Sciatic nerve (tissue), 2 donors: ENCODE measurements at regions not wholly inside any gene's neighbourhood (a gene's known extent, or its start where the extent isn't known, plus 50 kb on each side); places are given as distances from the start of the nearest gene placed in this dataset.
A peak's percentile ranks its signal among the peaks of the same experiment; 100 is the strongest.

Source experiments
- ATAC-seq: fragments of 200-7000 bp; cut with Tn5 transposase; one replicate; pipeline ENCODE4 v1.9.1; 2020; ENCODE audit warnings: mild to moderate bottlenecking, moderate library complexity
- DNase-seq: peaks from one replicate; pipeline ENCODE4 v3.0.0-alpha.2; 2020; ENCODE audit warnings: low spot score
- intact Hi-C: fragments of 100-400 bp; cut with DNase I; formaldehyde crosslinking; loops from one replicate; pipeline ENCODE4 v1.14.2; 2022
- donor health status: DM: no; HTN: no; CAD: no.
- donor health status: DM: no; HTN: no; CAD: no.

DNA sequence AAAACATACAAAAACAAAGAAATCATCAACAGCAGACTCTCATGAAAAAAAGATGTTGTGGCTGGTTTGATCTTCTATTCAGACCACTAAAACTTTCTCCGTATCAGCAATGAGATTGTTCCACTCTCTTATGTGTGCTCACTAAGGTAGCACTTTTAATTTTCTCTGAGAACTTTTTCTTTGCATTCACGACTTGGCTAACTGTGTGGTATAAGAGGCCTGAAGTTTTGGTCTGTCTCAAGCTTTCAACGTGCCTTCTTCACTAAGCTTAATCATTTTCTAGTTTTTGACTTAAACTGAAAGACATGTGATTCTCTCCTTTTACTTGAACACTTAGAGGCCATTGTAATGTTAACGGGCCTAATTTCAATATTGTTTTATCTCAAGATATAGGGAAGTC, 1231.6 kb downstream of the SORCS3 start:
- DNase-seq (no peak), ATAC-seq (no peak)
- intact Hi-C loops: no loop called here

DNA sequence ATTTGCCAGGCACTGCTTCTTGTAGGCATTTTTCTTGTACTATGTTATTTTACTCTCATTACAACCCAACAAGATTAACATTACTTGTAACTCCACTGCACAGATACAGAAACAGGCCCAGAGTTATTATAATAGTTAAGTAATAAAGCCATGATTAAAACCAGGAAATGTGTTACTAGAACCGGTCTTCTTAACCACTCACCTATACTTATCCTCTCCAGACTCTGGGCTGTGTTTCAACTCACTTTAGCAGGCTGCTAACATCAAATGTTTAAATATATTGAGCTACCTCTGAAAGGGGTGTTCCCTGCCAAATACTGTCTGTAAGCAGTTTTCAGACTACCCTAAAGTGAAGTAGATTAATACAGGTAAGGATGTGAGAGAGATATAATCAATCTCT, 1227.8 kb downstream of the SORCS3 start:
- intact Hi-C loops: no loop called here
- ATAC-seq (no peak), DNase-seq (no peak)

DNA sequence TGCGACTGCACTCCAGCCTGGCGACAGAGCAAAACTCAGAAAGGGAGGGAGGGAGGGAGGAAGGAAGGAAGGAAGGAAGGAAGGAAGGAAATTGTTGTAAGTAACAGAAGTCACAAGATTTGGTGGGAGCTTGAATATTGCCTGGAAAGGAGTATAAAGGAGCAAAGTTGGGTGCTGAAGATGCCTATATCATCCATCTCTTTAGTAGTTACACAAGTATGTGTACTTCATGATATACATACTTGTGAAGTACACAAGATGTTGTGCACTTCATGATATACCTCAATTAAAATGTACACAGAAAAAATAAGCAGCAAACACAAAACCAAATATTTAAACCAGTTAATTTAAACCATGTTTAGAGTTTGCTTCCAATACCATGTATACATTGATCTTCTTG, 1223.8 kb downstream of the SORCS3 start:
- ATAC-seq (no peak), DNase-seq (no peak)
- intact Hi-C loops: no loop called here

DNA sequence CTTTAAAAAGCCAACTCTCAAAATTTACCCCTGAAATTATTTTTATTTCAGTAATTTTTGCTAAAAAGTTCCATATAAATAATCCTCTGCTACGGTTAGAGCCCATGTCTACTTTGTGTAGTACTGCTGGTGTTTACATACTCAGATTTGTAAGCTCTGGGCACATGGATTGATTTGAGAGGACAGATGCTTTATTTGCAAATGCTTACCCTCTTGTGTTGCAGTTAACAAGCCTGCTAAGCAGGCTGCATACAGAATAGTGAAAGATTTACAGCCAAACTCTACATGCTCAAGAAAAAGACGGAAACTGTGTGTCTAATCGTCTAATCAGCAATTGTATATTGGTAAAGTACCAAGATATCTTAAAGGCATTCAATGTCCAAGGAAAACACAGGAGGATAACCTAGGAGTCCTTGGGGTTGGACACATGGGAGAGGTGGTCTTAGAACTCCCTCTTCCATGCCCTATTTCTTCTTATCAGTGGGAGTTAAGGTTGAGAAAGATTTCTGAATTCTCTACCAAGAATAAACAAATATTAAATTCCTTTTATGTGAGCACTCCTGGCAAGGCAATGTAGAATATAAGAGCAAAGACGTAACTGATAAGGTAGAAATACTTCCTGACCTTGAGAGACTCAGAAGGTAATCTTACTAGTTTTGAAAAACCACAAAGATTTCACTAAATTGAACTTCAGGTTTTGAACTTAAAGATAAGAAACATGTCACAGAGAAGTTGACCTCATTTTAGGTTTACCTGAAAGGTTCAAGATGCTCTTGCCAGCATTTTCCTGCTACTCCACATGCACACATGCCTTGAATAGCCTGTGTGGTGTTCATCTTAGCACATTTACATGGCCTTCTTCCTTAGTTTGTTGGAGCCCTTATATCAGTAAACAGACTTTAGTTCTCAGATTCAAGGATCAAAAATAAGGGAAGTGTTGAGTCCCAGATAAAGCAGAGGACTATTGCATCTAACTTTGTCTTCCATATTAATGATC, 1216.5 kb downstream of the SORCS3 start:
- ATAC-seq (no peak), DNase-seq (no peak)
- intact Hi-C loops: no loop called here

DNA sequence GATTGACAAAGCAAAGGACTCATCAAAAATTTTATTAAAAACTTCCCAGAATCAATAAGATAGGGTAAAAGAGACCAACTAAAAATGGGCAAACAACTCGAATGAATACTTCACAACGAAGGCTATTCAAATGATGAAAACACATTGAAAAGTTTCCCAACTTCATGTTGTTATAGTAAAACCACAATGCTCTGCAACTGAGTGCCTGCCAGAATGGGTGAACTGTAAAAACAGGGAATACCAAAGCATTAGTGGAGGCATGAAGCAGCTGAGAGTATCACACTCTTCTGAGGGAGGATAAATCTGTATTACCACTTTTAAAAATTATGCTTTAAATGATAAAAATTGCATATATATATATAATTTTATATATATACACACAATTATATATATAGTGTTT, 1214.7 kb downstream of the SORCS3 start:
- no peak for DNase-seq
- intact Hi-C loops: no loop called here
- ATAC-seq: no peak

DNA sequence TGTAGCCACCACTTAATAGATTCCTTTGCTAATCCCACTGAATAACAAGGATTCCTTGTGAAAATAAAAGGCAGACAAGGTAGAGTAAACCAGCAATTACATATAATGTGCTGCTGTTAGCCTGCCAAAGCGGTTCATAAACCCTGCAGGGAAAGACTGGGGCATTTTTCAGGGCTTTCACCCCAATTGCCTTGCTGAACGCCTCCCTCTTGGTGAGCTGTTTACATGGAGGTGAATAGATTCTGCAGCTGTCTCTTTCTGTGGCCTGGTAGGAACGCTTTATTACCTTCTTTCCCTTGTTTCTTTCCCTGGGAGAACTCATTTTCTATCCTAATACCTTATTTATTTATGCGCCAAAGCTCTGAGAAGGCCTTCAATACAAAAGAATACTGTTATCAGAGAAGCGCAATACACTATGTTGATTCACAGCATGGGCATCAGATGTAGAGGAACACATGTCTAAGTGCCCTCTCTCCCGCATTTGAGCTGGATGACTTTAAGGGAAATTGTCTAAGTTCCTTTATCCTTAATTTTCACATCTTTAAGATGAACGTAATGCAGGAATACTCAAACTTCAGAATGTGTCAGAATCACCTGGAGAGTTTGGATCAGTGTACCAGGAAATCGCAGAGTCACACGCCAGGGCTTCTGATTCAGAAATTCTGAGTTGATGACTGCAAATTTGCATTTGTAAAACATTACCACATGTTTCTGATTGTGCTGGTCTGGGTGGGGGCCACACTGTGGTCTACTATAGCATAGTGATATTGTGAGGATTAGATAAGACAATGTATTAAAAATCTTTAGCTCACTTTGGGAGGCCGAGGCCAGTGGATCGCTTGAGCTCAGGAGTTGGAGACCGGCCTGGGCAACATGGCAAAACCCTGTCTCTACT, 1203.8 kb downstream of the SORCS3 start:
- ATAC-seq (no peak), DNase-seq (no peak)
- intact Hi-C loops: no loop called here

DNA sequence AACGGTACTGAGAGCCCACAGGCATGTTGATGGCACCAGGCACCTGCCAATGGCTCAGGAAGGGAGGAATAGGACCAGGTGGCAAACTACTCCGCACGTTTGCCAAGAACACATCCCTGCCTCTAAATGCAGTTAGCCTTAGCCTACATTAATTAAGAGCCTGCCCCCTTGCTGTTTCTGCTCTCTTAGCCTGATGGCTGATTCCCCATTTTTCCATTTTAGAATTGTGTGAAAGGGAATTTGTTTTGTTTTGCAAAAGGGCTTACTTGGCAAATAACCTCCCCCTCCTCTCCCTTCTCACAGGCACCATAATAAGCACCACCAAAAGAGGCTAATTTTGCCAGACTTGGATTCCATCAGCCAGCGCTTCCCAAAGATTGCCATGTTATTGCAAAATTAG, 1203.2 kb downstream of the SORCS3 start:
- DNase-seq (no peak), ATAC-seq (no peak)
- intact Hi-C loops: no loop called here

DNA sequence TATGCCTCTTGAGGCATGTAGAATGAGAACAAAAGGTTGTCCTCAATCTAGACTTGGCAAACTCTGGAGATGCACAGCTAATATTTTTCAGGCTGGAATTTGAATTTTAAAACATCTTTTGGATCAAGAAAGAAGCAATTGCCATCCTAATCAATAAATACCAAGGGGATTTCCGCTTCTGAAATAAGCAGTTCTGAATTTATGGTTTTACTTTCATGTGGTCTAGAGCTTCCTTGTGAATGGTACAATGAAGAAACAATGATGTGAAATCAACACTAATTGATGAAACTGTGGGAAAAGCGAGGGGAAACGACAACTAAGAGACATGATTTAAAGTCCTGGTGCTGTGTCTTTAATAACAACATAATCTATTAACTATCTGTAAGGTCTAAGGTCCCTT, 1202.7 kb downstream of the SORCS3 start:
- ATAC-seq (no peak), DNase-seq (no peak)
- intact Hi-C loops: no loop called here

DNA sequence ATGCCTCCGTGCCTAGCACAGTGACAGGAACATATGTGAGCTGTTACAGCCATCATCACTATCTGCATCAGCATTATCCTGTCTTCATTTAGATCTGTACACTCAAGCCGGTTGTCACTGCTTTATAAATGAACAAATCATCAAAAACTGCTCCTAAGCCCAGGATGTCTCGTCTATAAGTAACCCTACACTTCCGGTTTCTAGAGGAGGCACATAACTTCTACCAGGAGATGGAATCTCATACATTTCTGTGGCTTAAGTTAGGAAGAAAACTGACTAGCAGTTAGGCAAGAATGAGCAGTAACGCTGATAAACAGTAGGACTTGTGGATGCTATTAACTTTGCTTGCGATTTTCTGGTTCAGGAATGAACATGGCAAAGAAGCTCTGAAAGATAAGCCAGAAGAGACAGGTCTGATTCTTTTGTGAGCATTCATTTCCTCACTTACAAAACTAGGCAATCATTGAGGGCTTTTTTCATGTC, 1199.2 kb downstream of the SORCS3 start:
- DNase-seq (no peak), ATAC-seq (no peak)
- intact Hi-C loops: no loop called here

DNA sequence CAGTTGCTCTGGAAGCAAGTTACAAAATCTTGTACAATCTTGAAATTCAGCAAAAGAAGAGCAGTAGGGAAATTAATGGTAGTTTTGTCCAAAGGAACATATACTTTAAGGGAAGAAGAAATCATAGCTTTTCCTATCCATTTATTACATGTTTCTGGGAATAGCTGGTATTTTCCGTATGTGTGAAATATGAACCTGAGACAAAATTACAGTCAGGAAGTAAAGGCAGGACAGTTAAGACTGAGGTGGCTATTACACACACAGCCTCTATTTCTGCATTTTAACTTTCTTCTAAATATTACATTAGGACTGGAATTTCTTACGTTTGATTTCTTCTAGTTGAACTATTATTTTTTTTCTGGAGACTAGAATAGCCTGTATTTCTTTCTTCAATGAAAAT, 1197.3 kb downstream of the SORCS3 start:
- intact Hi-C loops: no loop called here
- DNase-seq (no peak), ATAC-seq (no peak)

DNA sequence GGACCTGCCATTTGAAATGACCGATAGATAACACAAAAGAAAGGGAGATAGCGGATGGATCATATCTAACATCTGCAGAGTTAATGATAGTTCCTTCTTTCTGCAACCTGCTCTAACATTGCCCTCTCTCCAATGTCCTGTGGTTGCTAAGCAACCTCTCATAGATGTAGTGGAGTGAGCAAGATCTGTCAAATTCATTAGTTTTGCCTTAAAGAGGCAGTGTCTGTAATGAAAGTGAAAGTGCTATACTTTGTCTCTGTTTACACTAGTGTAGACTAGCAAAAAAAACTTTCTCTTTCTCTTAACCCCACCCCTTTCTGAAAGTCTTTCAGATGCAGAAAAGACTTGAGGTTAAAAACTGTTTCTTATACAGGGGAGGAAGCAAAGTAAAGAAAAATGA, 1196.9 kb downstream of the SORCS3 start:
- intact Hi-C loops: no loop called here
- peak; percentile 78 for ATAC-seq
- DNase-seq: no peak

DNA sequence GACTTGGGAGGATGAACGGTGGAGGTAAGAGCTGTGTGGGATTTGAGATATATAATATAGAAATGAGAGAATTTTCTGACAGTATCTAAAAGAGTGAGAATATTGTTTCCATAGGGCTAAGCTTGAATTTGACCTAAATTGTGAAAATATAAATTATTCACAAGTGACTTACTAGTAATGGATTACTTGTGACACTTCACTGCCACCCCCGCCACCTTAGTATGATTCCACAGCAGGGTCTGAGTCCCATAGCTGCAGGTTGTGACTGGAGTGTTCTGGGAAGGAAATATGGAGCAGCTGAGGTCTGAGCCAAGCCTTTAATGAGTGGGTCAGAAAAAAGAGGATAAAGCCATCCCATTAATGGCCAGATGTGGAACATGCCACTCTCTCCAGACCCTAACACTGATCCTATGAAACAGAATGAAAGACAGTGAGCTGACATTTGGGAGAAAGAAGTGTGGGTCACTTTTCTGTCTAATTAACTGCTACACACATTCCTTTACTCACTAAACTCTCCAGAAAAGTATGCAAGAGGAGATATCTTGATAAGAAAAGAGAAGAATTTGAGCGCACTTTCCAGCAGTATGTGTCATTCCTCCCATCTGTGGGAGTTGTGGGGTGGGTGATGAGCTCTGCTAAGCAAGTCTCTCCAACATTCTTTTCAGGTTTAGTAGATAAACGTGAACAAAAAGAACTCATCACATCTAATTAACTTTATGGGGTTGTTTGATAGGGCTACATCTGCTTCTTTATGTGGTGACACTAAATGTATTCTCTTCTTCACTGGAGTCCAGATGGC, 1193.4 kb downstream of the SORCS3 start:
- DNase-seq: no peak
- intact Hi-C loops: no loop called here
- no peak for ATAC-seq

DNA sequence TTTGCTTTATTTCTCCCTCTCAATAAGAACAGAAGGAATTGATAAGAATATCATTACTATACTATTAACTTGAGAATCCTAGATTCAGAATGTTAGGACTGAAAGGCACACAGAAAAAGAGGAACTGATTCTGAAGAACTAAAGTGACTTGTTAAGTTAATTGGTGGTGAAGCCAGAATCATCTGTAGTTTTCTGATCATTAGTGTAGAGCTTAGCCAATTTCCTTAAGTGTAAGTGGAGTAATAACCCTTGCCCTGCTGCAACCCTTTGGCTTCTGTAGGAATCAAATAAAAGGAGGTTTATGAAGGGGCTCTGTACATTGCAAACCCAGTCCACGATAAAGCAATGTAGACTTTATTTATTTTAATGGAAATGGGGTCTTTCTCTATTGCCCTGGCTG, 1186.0 kb downstream of the SORCS3 start:
- ATAC-seq (no peak), DNase-seq (no peak)
- intact Hi-C loops: no loop called here

DNA sequence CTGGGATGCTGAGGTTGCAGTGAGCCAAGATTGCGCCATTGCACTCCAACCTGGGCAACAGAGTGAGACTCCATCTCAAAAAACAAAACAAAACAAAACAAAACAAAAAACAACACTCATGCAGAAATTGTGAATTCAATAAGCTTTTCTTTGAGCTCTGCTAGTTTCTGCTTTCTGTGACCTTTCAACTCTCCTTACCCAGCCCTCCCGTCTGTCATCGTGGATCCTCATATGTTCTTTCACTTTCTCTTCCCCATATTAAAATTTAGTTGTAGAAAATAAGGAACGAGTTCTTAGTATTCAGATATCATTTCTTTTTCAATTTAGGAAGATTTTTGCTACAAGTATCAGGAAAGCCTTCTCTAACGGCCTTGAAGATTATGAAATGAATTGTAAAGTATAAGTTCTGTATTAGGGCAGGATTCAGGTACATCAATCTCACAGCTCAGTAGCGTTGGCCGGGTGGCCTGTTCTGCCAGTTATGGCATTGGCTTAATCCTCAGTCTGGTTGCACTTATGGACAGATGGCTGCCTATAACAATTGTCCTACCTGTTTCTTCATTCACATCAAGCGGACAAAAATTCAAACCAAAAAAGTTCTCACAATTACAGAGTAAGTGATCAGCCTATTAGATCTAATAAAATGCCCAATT, 1167.0 kb downstream of the SORCS3 start:
- ATAC-seq: no peak
- intact Hi-C loops: no loop called here
- DNase-seq: no peak

DNA sequence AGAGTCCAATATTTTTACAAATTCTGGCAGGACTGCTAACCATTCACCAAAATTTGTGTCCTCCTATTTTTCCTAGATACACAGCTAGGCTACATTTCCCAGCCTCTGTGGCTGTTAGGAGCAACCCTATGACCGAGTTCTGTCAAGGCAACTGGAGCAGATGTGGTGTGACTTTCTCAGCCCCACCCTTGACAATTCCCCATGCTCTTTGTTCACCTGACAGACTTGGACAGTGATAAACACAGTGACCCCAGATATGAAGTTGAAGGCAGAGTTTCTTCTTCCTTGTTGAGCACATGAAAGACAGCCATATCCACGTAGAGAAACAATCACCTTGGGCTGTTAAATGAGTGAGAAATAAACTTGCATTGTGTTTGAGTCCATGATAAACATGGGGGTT, 1162.1 kb downstream of the SORCS3 start:
- DNase-seq (no peak), ATAC-seq (no peak)
- intact Hi-C loops: no loop called here

DNA sequence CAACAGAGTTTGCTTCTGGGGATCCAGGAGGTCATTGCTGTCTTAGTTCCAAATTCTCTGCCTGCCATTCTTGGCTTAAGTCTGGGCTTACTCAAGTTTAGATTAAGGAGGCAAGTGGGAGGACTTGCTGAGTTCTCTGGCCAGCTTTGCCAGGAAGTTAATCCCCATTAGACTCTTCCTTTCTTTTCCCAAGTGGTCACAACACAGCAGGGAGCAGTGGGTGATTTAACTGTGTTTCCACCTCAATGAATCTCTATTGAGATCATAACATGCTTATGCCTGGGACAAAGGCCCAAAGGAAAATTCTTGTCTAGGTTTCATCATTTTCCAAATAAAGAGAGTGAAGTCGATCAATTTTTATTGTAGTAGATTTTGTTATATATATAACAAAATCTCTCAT, 1159.6 kb downstream of the SORCS3 start:
- no peak for ATAC-seq
- no peak for DNase-seq
- intact Hi-C loops: no loop called here

DNA sequence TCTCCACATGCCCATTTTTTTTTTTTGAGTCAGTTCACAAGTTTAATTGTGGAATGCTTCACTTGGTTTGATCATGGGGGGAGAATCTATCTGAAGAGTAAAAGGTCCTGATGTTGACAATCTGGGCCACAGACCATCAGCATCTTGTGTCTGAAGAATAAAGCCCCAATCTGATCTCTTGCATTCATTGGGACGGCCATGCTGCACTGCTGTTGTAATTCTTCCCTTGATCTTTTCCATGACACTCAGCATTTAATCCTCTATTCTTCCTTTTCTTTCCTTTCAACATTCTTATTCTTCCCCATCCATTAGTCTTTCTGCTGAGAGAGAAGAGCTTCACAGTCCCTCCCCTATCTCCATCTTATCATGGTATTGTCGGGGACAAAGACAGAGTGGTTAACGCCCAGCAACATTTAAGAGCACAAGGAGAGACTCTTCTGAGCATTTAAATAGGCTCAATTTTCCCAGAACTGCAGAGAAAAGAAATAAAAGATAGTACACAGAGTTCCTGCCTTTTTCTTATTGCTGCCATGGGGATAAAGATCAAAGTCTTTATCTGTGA, 1157.3 kb downstream of the SORCS3 start:
- no peak for ATAC-seq
- DNase-seq: no peak
- intact Hi-C loops: no loop called here

DNA sequence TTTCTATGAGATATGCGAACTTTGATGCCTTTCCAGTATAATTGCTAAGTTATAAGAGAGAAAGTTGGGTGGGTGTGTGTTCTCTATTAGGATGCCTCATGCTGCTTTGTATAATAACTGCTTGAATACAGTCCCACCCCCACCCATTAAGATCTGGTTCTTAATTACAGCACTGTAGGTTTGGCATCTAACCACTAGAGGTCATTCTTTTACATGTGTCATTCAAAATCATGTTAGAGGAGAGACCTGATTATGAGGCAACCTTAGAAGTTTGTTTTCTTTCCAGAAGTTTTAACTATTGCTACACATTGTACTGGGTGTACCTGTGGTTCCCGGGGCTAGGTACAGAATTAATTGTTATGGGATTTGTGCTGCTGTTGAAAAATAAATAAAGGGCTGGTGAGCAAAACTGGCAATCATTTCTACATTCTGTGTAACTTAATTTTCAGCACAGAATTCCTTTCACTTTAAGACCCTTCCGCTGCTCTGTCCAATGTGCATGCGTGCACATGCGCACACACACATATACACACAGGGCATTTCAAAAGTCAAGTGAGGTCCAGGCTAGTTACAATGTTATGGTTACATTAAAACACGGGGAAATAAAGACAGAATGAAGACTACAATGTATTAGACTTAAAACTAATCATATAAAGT, 1156.3 kb downstream of the SORCS3 start:
- intact Hi-C loops: no loop called here
- ATAC-seq (no peak), DNase-seq (no peak)
